WI38 (cell line): ENCODE measurements at regions not wholly inside any gene's neighbourhood (a gene's known extent, or its start where the extent isn't known, plus 50 kb on each side); places are given as distances from the start of the nearest gene placed in this dataset.

Experiments
- H3K4me3 ChIP-seq: 2 replicates; pipeline ENCODE4 v1.5.1; 2011; ENCODE audit warnings: low read depth, mild to moderate bottlenecking, control low read depth, low read length
- CTCF ChIP-seq: IDR thresholded peaks from 2 replicates; pipeline ENCODE4 v1.5.1; 2012; ENCODE audit warnings: low read depth, mild to moderate bottlenecking, control low read depth, low read length

GRCh38 chr17:15890279-15890892 is 54.5 kb upstream of the ADORA2B start:
- H3K4me3 ChIP-seq = no peak overlapping the region

GRCh38 chr17:15891318-15891717 is 53.6 kb upstream of the ADORA2B start:
- TF ChIP-seq CTCF = no peak

More at GRCh38 chr17:15890279-15890892, 54.5 kb upstream of the ADORA2B start:
- no peak for TF ChIP-seq CTCF

GRCh38 chr17:15892244-15892643 is 52.7 kb upstream of the ADORA2B start:
- TF ChIP-seq CTCF = no peak
- H3K4me3 ChIP-seq = no peak overlapping the region

More at GRCh38 chr17:15891318-15891717, 53.6 kb upstream of the ADORA2B start:
- H3K4me3 ChIP-seq = no peak overlapping the region

GRCh38 chr17:15892731-15893657 is 51.9 kb upstream of the ADORA2B start:
- no peak overlapping the region for H3K4me3 ChIP-seq

GRCh38 chr17:15893658-15894024 is 51.3 kb upstream of the ADORA2B start:
- no peak overlapping the region for H3K4me3 ChIP-seq
- no peak for TF ChIP-seq CTCF

More at GRCh38 chr17:15892731-15893657, 51.9 kb upstream of the ADORA2B start:
- no peak for TF ChIP-seq CTCF

- H3K4me3 ChIP-seq = no peak overlapping the region
- TF ChIP-seq CTCF = no peak
Measured at GRCh38 chr17:15894258-15894657, 50.7 kb upstream of the ADORA2B start.

GRCh38 chr17:15894913-15895658 is 49.8 kb upstream of the ADORA2B start:
- TF ChIP-seq CTCF = no peak

More at GRCh38 chr17:15894913-15895658, 49.8 kb upstream of the ADORA2B start:
- no peak overlapping the region for H3K4me3 ChIP-seq
